ENCODE measurements at regions not wholly inside any gene's neighbourhood (a gene's known extent, or its start where the extent isn't known, plus 50 kb on each side); places are given as distances from the start of the nearest gene placed in this dataset.

- intact Hi-C loops (cut with DNase I; ENCODE audit: low total_unique reads), result no loop called here
- no peak for DNase-seq (ENCODE audit: low spot score in 2 of 2)
- no peak overlapping the region for H3K4me3 ChIP-seq (ENCODE audit: low read depth, poor library complexity, severe bottlenecking)
- 58 to 62% methylated on average over 2 of the region's 2 CpGs for WGBS, 2 donors
- TF ChIP-seq POLR2A (IDR thresholded peaks at IDR 0.05) (no peak), CTCF (IDR thresholded peaks at IDR 0.05) (no peak)
Measured at GRCh38 chr6:25053875-25054371, 118.2 kb upstream of the RIPOR2 start.

- DNase-seq (ENCODE audit: low spot score in 2 of 2), result no peak
- WGBS, 2 donors, result 54 to 57% methylated on average over 3 of the region's 3 CpGs
- no peak overlapping the region for H3K4me3 ChIP-seq (ENCODE audit: low read depth, poor library complexity, severe bottlenecking)
- TF ChIP-seq CTCF (IDR thresholded peaks at IDR 0.05) (no peak), POLR2A (IDR thresholded peaks at IDR 0.05) (no peak)
- intact Hi-C loops (cut with DNase I; ENCODE audit: low total_unique reads), result no loop called here
Measured at GRCh38 chr6:25054469-25054868, 118.7 kb upstream of the RIPOR2 start.

GRCh38 chr6:25056130-25056529 is 120.4 kb upstream of the RIPOR2 start:
- 70 to 80% methylated on average over 3 of the region's 3 CpGs for WGBS, 2 donors
- H3K4me3 ChIP-seq (ENCODE audit: low read depth, poor library complexity, severe bottlenecking), result no peak overlapping the region
- intact Hi-C loops (cut with DNase I; ENCODE audit: low total_unique reads), result no loop called here
- DNase-seq (ENCODE audit: low spot score in 2 of 2), result no peak
- TF ChIP-seq POLR2A (IDR thresholded peaks at IDR 0.05), result no peak
- TF ChIP-seq CTCF (IDR thresholded peaks at IDR 0.05), result no peak

GRCh38 chr6:25057111-25057905 is 121.5 kb upstream of the RIPOR2 start:
- no peak overlapping the region for H3K4me3 ChIP-seq (ENCODE audit: low read depth, poor library complexity, severe bottlenecking)
- 85 to 86% methylated on average over 7 of the region's 7 CpGs for WGBS, 2 donors
- no peak for TF ChIP-seq POLR2A (IDR thresholded peaks at IDR 0.05)
- TF ChIP-seq CTCF (IDR thresholded peaks at IDR 0.05), result no peak
- intact Hi-C loops (cut with DNase I; ENCODE audit: low total_unique reads), result no loop called here
- no peak for DNase-seq (ENCODE audit: low spot score in 2 of 2)

- TF ChIP-seq CTCF (IDR thresholded peaks at IDR 0.05) (no peak), POLR2A (IDR thresholded peaks at IDR 0.05) (no peak)
- DNase-seq (ENCODE audit: low spot score in 2 of 2), result no peak
- intact Hi-C loops (cut with DNase I; ENCODE audit: low total_unique reads), result no loop called here
- no peak overlapping the region for H3K4me3 ChIP-seq (ENCODE audit: low read depth, poor library complexity, severe bottlenecking)
- WGBS, 2 donors, result 89 to 92% methylated on average over 5 of the region's 5 CpGs
Measured at GRCh38 chr6:25058441-25058840, 122.7 kb upstream of the RIPOR2 start.

- DNase-seq (ENCODE audit: low spot score in 2 of 2), result no peak
- no peak overlapping the region for H3K4me3 ChIP-seq (ENCODE audit: low read depth, poor library complexity, severe bottlenecking)
- WGBS, 2 donors, result 95 to 98% methylated on average over 4 of the region's 4 CpGs
- TF ChIP-seq POLR2A (IDR thresholded peaks at IDR 0.05) (no peak), CTCF (IDR thresholded peaks at IDR 0.05) (no peak)
- intact Hi-C loops (cut with DNase I; ENCODE audit: low total_unique reads), result no loop called here
Measured at GRCh38 chr6:25058941-25059340, 123.2 kb upstream of the RIPOR2 start.

Data from lower leg skin (tissue), 4 donors.